IgD-negative memory B cell (primary cell): ENCODE measurements at regions not wholly inside any gene's neighbourhood (a gene's known extent, or its start where the extent isn't known, plus 50 kb on each side); places are given as distances from the start of the nearest gene placed in this dataset.

Experiments used
- H3K27ac Mint-ChIP-seq, 3 donors: one replicate each; pipeline ENCODE4 v1.8.0; 2020 to 2022; ENCODE audit warnings: mild to moderate bottlenecking in 3 of 3, mixed read lengths in 3 of 3, moderate library complexity in 1 of 3
- H3K27me3 Mint-ChIP-seq: one replicate; pipeline ENCODE4 v1.8.0; 2021; ENCODE audit warnings: mixed read lengths
- H3K36me3 Mint-ChIP-seq: one replicate; pipeline ENCODE4 v1.8.0; 2020; ENCODE audit warnings: mild to moderate bottlenecking, mixed read lengths
- H3K4me1 Mint-ChIP-seq, 3 donors: one replicate each; pipeline ENCODE4 v1.8.0; 2020 to 2022; ENCODE audit warnings: mixed read lengths in 3 of 3, mild to moderate bottlenecking in 1 of 3
- H3K4me3 Mint-ChIP-seq, 4 donors: one replicate each; pipeline ENCODE4 v1.8.0; 2020 to 2022; ENCODE audit warnings: mild to moderate bottlenecking in 4 of 4, mixed read lengths in 4 of 4, moderate library complexity in 3 of 4
- H3K9me3 Mint-ChIP-seq, 3 donors: one replicate each; pipeline ENCODE4 v1.8.0; 2020 to 2021; ENCODE audit warnings: mixed read lengths in 3 of 3, mild to moderate bottlenecking in 1 of 3

- H3K4me3 Mint-ChIP-seq, result no peak overlapping the region
These were observed 219.4 kb upstream of the CYRIA start for GRCh38 chr2:16885027-16885426.

GRCh38 chr2:16882706-16883105 lies 217.1 kb upstream of the CYRIA start:
- no peak overlapping the region for H3K4me3 Mint-ChIP-seq
- H3K27ac Mint-ChIP-seq, result no peak overlapping the region
- no peaks in the 10 kb centered on the region for H3K9me3 Mint-ChIP-seq
- peaks cover 1% of the 10 kb centered on the region for H3K27me3 Mint-ChIP-seq
- peaks cover 0 to 3% (median 0%) of the 10 kb centered on the region in 3 donors for H3K4me1 Mint-ChIP-seq
- H3K36me3 Mint-ChIP-seq, result peaks cover 1% of the 10 kb centered on the region

More at GRCh38 chr2:16885027-16885426, 219.4 kb upstream of the CYRIA start:
- Mint-ChIP-seq H3K9me3 (no peaks in the 10 kb centered on the region), H3K36me3 (peaks cover 1% of the 10 kb centered on the region), H3K27me3 (peaks cover 3% of the 10 kb centered on the region), H3K27ac (no peak overlapping the region), H3K4me1 (peaks cover 0 to 3% (median 0%) of the 10 kb centered on the region in 3 donors)

- H3K27me3 Mint-ChIP-seq, result peaks cover 1% of the 10 kb centered on the region
- H3K4me1 Mint-ChIP-seq, result peaks cover 0 to 3% (median 0%) of the 10 kb centered on the region in 3 donors
- no peak overlapping the region for H3K4me3 Mint-ChIP-seq
- peaks cover 1% of the 10 kb centered on the region for H3K36me3 Mint-ChIP-seq
- no peak overlapping the region for H3K27ac Mint-ChIP-seq
- H3K9me3 Mint-ChIP-seq, result no peaks in the 10 kb centered on the region
These were observed 215.5 kb upstream of the CYRIA start for GRCh38 chr2:16881122-16881521.

GRCh38 chr2:16871411-16871810 lies 205.8 kb upstream of the CYRIA start:
- H3K27ac Mint-ChIP-seq, result no peak overlapping the region
- peaks cover 1% of the 10 kb centered on the region for H3K36me3 Mint-ChIP-seq
- H3K9me3 Mint-ChIP-seq, result peaks cover 0 to 4% (median 0%) of the 10 kb centered on the region in 3 donors
- peaks cover 1% of the 10 kb centered on the region for H3K27me3 Mint-ChIP-seq
- H3K4me1 Mint-ChIP-seq, result peaks cover 0 to 7% (median 2%) of the 10 kb centered on the region in 3 donors
- H3K4me3 Mint-ChIP-seq, result no peak overlapping the region

GRCh38 chr2:16870491-16871076 lies 204.9 kb upstream of the CYRIA start:
- peaks cover 1% of the 10 kb centered on the region for H3K27me3 Mint-ChIP-seq
- H3K4me3 Mint-ChIP-seq, result no peak overlapping the region
- H3K9me3 Mint-ChIP-seq, result peaks cover 0 to 3% (median 0%) of the 10 kb centered on the region in 3 donors
- no peak overlapping the region for H3K27ac Mint-ChIP-seq
- H3K36me3 Mint-ChIP-seq, result peaks cover 1% of the 10 kb centered on the region
- peaks cover 0 to 7% (median 2%) of the 10 kb centered on the region in 3 donors for H3K4me1 Mint-ChIP-seq

- Mint-ChIP-seq H3K4me1 (peaks cover 0 to 7% (median 2%) of the 10 kb centered on the region in 3 donors), H3K36me3 (peaks cover 1% of the 10 kb centered on the region), H3K4me3 (no peak overlapping the region), H3K27ac (no peak overlapping the region), H3K9me3 (peaks cover 0 to 1% (median 0%) of the 10 kb centered on the region in 3 donors), H3K27me3 (peaks cover 1% of the 10 kb centered on the region)
These were observed 204.1 kb upstream of the CYRIA start for GRCh38 chr2:16869711-16870110.

- Mint-ChIP-seq H3K9me3 (peaks cover 0 to 13% (median 0%) of the 10 kb centered on the region in 3 donors), H3K27ac (no peak overlapping the region), H3K4me1 (peaks cover 0 to 3% (median 2%) of the 10 kb centered on the region in 3 donors), H3K4me3 (no peak overlapping the region), H3K27me3 (peaks cover 3% of the 10 kb centered on the region), H3K36me3 (no peaks in the 10 kb centered on the region)
These were observed 196.8 kb upstream of the CYRIA start for GRCh38 chr2:16862471-16862870.

- H3K4me1 Mint-ChIP-seq, result peaks cover 0 to 3% (median 2%) of the 10 kb centered on the region in 3 donors
- H3K27ac Mint-ChIP-seq, result no peak overlapping the region
- H3K27me3 Mint-ChIP-seq, result peaks cover 3% of the 10 kb centered on the region
- H3K9me3 Mint-ChIP-seq, result peaks cover 0 to 13% (median 0%) of the 10 kb centered on the region in 3 donors
- H3K36me3 Mint-ChIP-seq, result no peaks in the 10 kb centered on the region
- H3K4me3 Mint-ChIP-seq, result no peak overlapping the region
These were observed 195.9 kb upstream of the CYRIA start for GRCh38 chr2:16861530-16861929.

- peaks cover 0 to 13% (median 0%) of the 10 kb centered on the region in 3 donors for H3K9me3 Mint-ChIP-seq
- peaks cover 0 to 3% (median 2%) of the 10 kb centered on the region in 3 donors for H3K4me1 Mint-ChIP-seq
- no peak overlapping the region for H3K4me3 Mint-ChIP-seq
- H3K36me3 Mint-ChIP-seq, result no peaks in the 10 kb centered on the region
- H3K27ac Mint-ChIP-seq, result no peak overlapping the region
- peaks cover 3% of the 10 kb centered on the region for H3K27me3 Mint-ChIP-seq
These were observed 195.5 kb upstream of the CYRIA start for GRCh38 chr2:16861111-16861510.

GRCh38 chr2:16860627-16861026 lies 195.0 kb upstream of the CYRIA start:
- no peak overlapping the region for H3K27ac Mint-ChIP-seq
- peaks cover 0 to 13% (median 0%) of the 10 kb centered on the region in 3 donors for H3K9me3 Mint-ChIP-seq
- H3K4me3 Mint-ChIP-seq, result no peak overlapping the region
- H3K4me1 Mint-ChIP-seq, result peaks cover 0 to 3% (median 2%) of the 10 kb centered on the region in 3 donors
- H3K27me3 Mint-ChIP-seq, result peaks cover 3% of the 10 kb centered on the region
- no peaks in the 10 kb centered on the region for H3K36me3 Mint-ChIP-seq

GRCh38 chr2:16855183-16855582 lies 189.5 kb upstream of the CYRIA start:
- H3K4me1 Mint-ChIP-seq, result no peaks in the 10 kb centered on the region
- peaks cover 0 to 9% (median 0%) of the 10 kb centered on the region in 3 donors for H3K9me3 Mint-ChIP-seq
- H3K27ac Mint-ChIP-seq, result no peak overlapping the region
- H3K36me3 Mint-ChIP-seq, result no peaks in the 10 kb centered on the region
- H3K4me3 Mint-ChIP-seq, result no peak overlapping the region
- peaks cover 1% of the 10 kb centered on the region for H3K27me3 Mint-ChIP-seq

GRCh38 chr2:16853088-16853487 lies 187.5 kb upstream of the CYRIA start:
- Mint-ChIP-seq H3K4me1 (no peaks in the 10 kb centered on the region), H3K9me3 (no peaks in the 10 kb centered on the region), H3K4me3 (no peak overlapping the region), H3K27ac (no peak overlapping the region), H3K36me3 (no peaks in the 10 kb centered on the region), H3K27me3 (peaks cover 1% of the 10 kb centered on the region)

GRCh38 chr2:16852651-16853050 lies 187.0 kb upstream of the CYRIA start:
- H3K9me3 Mint-ChIP-seq, result no peaks in the 10 kb centered on the region
- no peaks in the 10 kb centered on the region for H3K4me1 Mint-ChIP-seq
- no peak overlapping the region for H3K4me3 Mint-ChIP-seq
- H3K27me3 Mint-ChIP-seq, result peaks cover 1% of the 10 kb centered on the region
- no peaks in the 10 kb centered on the region for H3K36me3 Mint-ChIP-seq
- H3K27ac Mint-ChIP-seq, result no peak overlapping the region

GRCh38 chr2:16851126-16851525 lies 185.5 kb upstream of the CYRIA start:
- H3K4me1 Mint-ChIP-seq, result no peaks in the 10 kb centered on the region

GRCh38 chr2:16840496-16841172 lies 175.0 kb upstream of the CYRIA start:
- H3K27me3 Mint-ChIP-seq, result peaks cover 14% of the 10 kb centered on the region
- H3K27ac Mint-ChIP-seq, result no peak overlapping the region
- peaks cover 0 to 4% (median 0%) of the 10 kb centered on the region in 3 donors for H3K4me1 Mint-ChIP-seq
- H3K9me3 Mint-ChIP-seq, result peaks cover 0 to 2% (median 0%) of the 10 kb centered on the region in 3 donors
- H3K36me3 Mint-ChIP-seq, result no peaks in the 10 kb centered on the region
- H3K4me3 Mint-ChIP-seq, result no peak overlapping the region

More at GRCh38 chr2:16851126-16851525, 185.5 kb upstream of the CYRIA start:
- Mint-ChIP-seq H3K27me3 (peaks cover 2% of the 10 kb centered on the region), H3K9me3 (no peaks in the 10 kb centered on the region), H3K27ac (no peak overlapping the region), H3K36me3 (no peaks in the 10 kb centered on the region), H3K4me3 (no peak overlapping the region)

- Mint-ChIP-seq H3K36me3 (no peaks in the 10 kb centered on the region), H3K4me1 (peaks cover 6% of the 10 kb centered on the region in 3 donors), H3K27ac (no peak overlapping the region), H3K9me3 (no peaks in the 10 kb centered on the region), H3K27me3 (peaks cover 6% of the 10 kb centered on the region), H3K4me3 (no peak overlapping the region)
These were observed 167.3 kb upstream of the CYRIA start for GRCh38 chr2:16832910-16833309.
